AG10803 (cell line): ENCODE measurements at regions not wholly inside any gene's neighbourhood (a gene's known extent, or its start where the extent isn't known, plus 50 kb on each side); places are given as distances from the start of the nearest gene placed in this dataset.

ENCODE experiments used
- DNase-seq: peaks from one replicate; pipeline ENCODE4 v3.0.0; 2010; ENCODE audit warnings: low read depth
- H3K4me3 ChIP-seq: 2 replicates; pipeline ENCODE4 v1.5.1; 2011; ENCODE audit warnings: mild to moderate bottlenecking, low read length, control low read depth
- CTCF ChIP-seq: conservative IDR thresholded peaks from 2 replicates; pipeline ENCODE4 v1.5.1; 2011; ENCODE audit warnings: mild to moderate bottlenecking, low read length, control low read depth, inconsistent platforms

- H3K4me3 ChIP-seq: no peak overlapping the region
- no peak for DNase-seq
- TF ChIP-seq CTCF: no peak
Measured at GRCh38 chr1:187326557-187326956, 497.8 kb downstream of the PLA2G4A start.

- no peak for TF ChIP-seq CTCF
- H3K4me3 ChIP-seq: no peak overlapping the region
- no peak for DNase-seq
Measured at GRCh38 chr1:187336441-187337168, 507.9 kb downstream of the PLA2G4A start.

GRCh38 chr1:187338762-187339412 is 510.1 kb downstream of the PLA2G4A start:
- DNase-seq: no peak
- no peak overlapping the region for H3K4me3 ChIP-seq
- TF ChIP-seq CTCF: no peak

- no peak for DNase-seq
- no peak overlapping the region for H3K4me3 ChIP-seq
- no peak for TF ChIP-seq CTCF
Measured at GRCh38 chr1:187342495-187342894, 513.7 kb downstream of the PLA2G4A start.

- TF ChIP-seq CTCF: no peak
- H3K4me3 ChIP-seq: no peak overlapping the region
- no peak for DNase-seq
Measured at GRCh38 chr1:187374082-187374481, 545.3 kb downstream of the PLA2G4A start.

- no peak for DNase-seq
- H3K4me3 ChIP-seq: no peak overlapping the region
- TF ChIP-seq CTCF: no peak
Measured at GRCh38 chr1:187374742-187375141, 546.0 kb downstream of the PLA2G4A start.

GRCh38 chr1:187383366-187383765 is 554.6 kb downstream of the PLA2G4A start:
- DNase-seq: no peak

More at GRCh38 chr1:187383366-187383765, 554.6 kb downstream of the PLA2G4A start:
- TF ChIP-seq CTCF: no peak
- H3K4me3 ChIP-seq: no peak overlapping the region
